IgD-negative memory B cell (primary cell): ENCODE measurements at regions not wholly inside any gene's neighbourhood (a gene's known extent, or its start where the extent isn't known, plus 50 kb on each side); places are given as distances from the start of the nearest gene placed in this dataset.

Source experiments
- H3K27ac Mint-ChIP-seq, 3 donors: one replicate each; pipeline ENCODE4 v1.8.0; 2020 to 2022; ENCODE audit warnings: mild to moderate bottlenecking in 3 of 3, mixed read lengths in 3 of 3, moderate library complexity in 1 of 3
- H3K27me3 Mint-ChIP-seq: one replicate; pipeline ENCODE4 v1.8.0; 2021; ENCODE audit warnings: mixed read lengths
- H3K36me3 Mint-ChIP-seq: one replicate; pipeline ENCODE4 v1.8.0; 2020; ENCODE audit warnings: mild to moderate bottlenecking, mixed read lengths
- H3K4me1 Mint-ChIP-seq, 3 donors: one replicate each; pipeline ENCODE4 v1.8.0; 2020 to 2022; ENCODE audit warnings: mixed read lengths in 3 of 3, mild to moderate bottlenecking in 1 of 3
- H3K4me3 Mint-ChIP-seq, 4 donors: one replicate each; pipeline ENCODE4 v1.8.0; 2020 to 2022; ENCODE audit warnings: mild to moderate bottlenecking in 4 of 4, mixed read lengths in 4 of 4, moderate library complexity in 3 of 4
- H3K9me3 Mint-ChIP-seq, 3 donors: one replicate each; pipeline ENCODE4 v1.8.0; 2020 to 2021; ENCODE audit warnings: mixed read lengths in 3 of 3, mild to moderate bottlenecking in 1 of 3

GRCh38 chr5:92775711-92776615 lies 805.1 kb downstream of the NR2F1-AS1 start:
- Mint-ChIP-seq H3K27me3 (no peaks in the 10 kb centered on the region), H3K4me1 (no peaks in the 10 kb centered on the region), H3K4me3 (no peak overlapping the region), H3K9me3 (peaks cover 0 to 1% (median 0%) of the 10 kb centered on the region in 3 donors), H3K36me3 (no peaks in the 10 kb centered on the region), H3K27ac (no peak overlapping the region)

DNA sequence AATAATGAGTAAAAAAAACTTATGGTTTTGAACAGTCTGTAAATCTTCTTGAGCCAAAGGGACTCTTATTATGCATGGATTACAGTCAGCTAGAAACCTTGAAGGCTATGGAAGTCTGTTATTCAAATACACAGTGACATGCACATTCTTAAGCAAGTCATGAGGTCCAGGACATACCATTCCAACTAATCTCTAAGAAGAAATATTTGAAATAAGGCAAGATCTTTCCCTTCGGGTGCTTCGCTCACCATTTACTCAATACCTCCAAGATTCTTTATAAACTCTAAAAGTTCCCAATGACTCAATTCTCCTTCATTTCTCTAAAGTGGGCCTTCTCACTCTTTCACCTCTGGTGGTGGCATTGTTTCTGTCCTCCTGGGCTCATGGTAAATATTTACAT lies 811.0 kb downstream of the NR2F1-AS1 start:
- no peaks in the 10 kb centered on the region for H3K27me3 Mint-ChIP-seq
- H3K27ac Mint-ChIP-seq = no peak overlapping the region
- no peaks in the 10 kb centered on the region for H3K36me3 Mint-ChIP-seq
- H3K9me3 Mint-ChIP-seq = peaks cover 0 to 2% (median 1%) of the 10 kb centered on the region in 3 donors
- H3K4me3 Mint-ChIP-seq = no peak overlapping the region
- H3K4me1 Mint-ChIP-seq = no peaks in the 10 kb centered on the region

- Mint-ChIP-seq H3K36me3 (no peaks in the 10 kb centered on the region), H3K27ac (no peak overlapping the region), H3K4me3 (no peak overlapping the region), H3K9me3 (no peaks in the 10 kb centered on the region), H3K27me3 (no peaks in the 10 kb centered on the region), H3K4me1 (no peaks in the 10 kb centered on the region)
Measured at GRCh38 chr5:92761585-92761984, 819.4 kb downstream of the NR2F1-AS1 start.

- no peaks in the 10 kb centered on the region for H3K36me3 Mint-ChIP-seq
- no peak overlapping the region for H3K27ac Mint-ChIP-seq
- H3K9me3 Mint-ChIP-seq = no peaks in the 10 kb centered on the region
- H3K4me3 Mint-ChIP-seq = no peak overlapping the region
- no peaks in the 10 kb centered on the region for H3K27me3 Mint-ChIP-seq
- no peaks in the 10 kb centered on the region for H3K4me1 Mint-ChIP-seq
Measured at GRCh38 chr5:92760550-92760949, 820.5 kb downstream of the NR2F1-AS1 start.

GRCh38 chr5:92758552-92758951 lies 822.5 kb downstream of the NR2F1-AS1 start:
- Mint-ChIP-seq H3K27ac (no peak overlapping the region), H3K27me3 (no peaks in the 10 kb centered on the region), H3K9me3 (peaks cover 0 to 1% (median 0%) of the 10 kb centered on the region in 3 donors), H3K36me3 (no peaks in the 10 kb centered on the region), H3K4me1 (no peaks in the 10 kb centered on the region), H3K4me3 (no peak overlapping the region)

DNA sequence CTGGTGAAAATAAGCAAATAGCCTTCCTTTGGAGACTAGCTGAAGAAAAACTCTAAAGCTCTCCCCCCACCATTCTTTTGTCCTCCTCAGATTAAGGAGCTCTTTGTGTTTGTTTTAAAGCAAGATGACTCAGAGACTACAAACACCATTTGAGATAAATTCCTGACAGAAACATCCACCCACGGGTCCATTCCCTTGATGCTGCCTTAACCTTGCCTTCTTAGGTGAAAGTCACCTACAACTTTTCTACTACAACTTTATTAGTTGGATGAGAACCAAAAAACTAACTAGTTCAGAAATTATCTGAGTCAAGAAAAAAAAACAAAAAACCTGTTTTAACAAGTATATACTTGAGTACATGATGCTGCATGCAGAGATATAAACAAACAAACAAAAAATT lies 831.1 kb downstream of the NR2F1-AS1 start:
- H3K4me3 Mint-ChIP-seq = no peak overlapping the region
- H3K9me3 Mint-ChIP-seq = peaks cover 0 to 8% (median 3%) of the 10 kb centered on the region in 3 donors
- no peaks in the 10 kb centered on the region for H3K27me3 Mint-ChIP-seq
- no peaks in the 10 kb centered on the region for H3K36me3 Mint-ChIP-seq
- no peak overlapping the region for H3K27ac Mint-ChIP-seq
- H3K4me1 Mint-ChIP-seq = no peaks in the 10 kb centered on the region

- H3K4me1 Mint-ChIP-seq = no peaks in the 10 kb centered on the region
- H3K9me3 Mint-ChIP-seq = peaks cover 0 to 8% (median 1%) of the 10 kb centered on the region in 3 donors
- H3K36me3 Mint-ChIP-seq = no peaks in the 10 kb centered on the region
- H3K27ac Mint-ChIP-seq = no peak overlapping the region
- no peak overlapping the region for H3K4me3 Mint-ChIP-seq
- H3K27me3 Mint-ChIP-seq = no peaks in the 10 kb centered on the region
Measured at GRCh38 chr5:92748072-92748676, 832.8 kb downstream of the NR2F1-AS1 start.

GRCh38 chr5:92741906-92742305 lies 839.1 kb downstream of the NR2F1-AS1 start:
- Mint-ChIP-seq H3K36me3 (no peaks in the 10 kb centered on the region), H3K4me3 (no peak overlapping the region), H3K4me1 (no peaks in the 10 kb centered on the region), H3K27ac (no peak overlapping the region), H3K27me3 (no peaks in the 10 kb centered on the region), H3K9me3 (peaks cover under 1 to 12% (median 2%) of the 10 kb centered on the region in 3 donors)

DNA sequence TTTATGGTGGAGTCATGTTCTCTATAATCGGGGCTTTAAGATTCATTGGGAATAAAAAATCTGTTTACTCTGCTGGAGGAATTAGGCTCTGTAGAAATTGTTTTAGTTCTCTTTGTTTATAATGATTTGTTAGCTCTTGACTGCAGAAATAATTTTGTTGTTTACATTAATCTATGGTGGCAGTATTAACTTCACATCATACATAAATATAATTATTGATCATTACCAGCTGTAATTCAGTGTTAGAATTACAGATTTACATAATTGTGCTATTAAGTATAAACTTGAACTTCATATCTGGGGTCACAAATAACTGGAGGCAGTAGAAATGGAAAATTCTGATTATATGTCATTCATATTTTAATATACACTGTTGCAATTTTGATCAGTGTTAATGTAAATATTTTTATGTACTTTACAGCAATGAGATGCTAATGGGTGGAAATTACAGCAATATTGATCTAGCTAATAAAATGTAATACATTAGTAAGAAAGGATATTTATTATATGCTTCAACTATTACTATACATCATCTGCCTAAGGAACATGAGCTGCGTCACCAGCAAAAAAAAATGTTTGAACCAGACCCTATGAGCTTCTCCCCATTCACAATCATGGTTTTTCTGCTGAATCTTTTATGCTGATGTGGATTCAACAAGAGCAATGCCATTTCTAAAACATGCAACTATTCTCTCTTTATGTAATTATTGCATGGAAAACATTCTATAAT lies 846.6 kb downstream of the NR2F1-AS1 start:
- peaks cover 0 to 2% (median 2%) of the 10 kb centered on the region in 3 donors for H3K9me3 Mint-ChIP-seq
- H3K4me1 Mint-ChIP-seq = no peaks in the 10 kb centered on the region
- H3K36me3 Mint-ChIP-seq = no peaks in the 10 kb centered on the region

DNA sequence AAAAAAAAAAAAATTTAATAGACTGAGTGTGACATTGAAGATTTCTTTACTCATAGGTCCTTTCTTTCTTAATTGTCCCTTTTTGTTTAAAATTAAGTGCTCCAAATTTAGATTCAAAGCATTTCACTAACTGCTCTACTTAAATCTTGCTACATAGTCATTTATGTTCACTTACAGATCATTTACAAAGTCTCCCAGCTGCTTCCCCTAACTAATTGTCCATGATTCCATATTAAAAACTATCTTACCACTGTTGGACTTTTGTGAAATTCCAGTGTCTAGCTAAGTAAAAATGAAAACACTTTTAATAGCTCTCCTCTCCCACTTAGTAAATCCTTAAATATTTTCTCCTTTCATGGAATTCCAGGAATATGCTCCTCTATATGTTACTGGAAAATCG lies 850.5 kb downstream of the NR2F1-AS1 start:
- Mint-ChIP-seq H3K4me3 (no peak overlapping the region), H3K4me1 (no peaks in the 10 kb centered on the region), H3K36me3 (no peaks in the 10 kb centered on the region), H3K9me3 (peaks cover 0 to 5% (median 0%) of the 10 kb centered on the region in 3 donors), H3K27me3 (peaks cover 1% of the 10 kb centered on the region), H3K27ac (no peak overlapping the region)

More for the DNA sequence above, 846.6 kb downstream of the NR2F1-AS1 start:
- H3K4me3 Mint-ChIP-seq = no peak overlapping the region
- H3K27ac Mint-ChIP-seq = no peak overlapping the region
- peaks cover 1% of the 10 kb centered on the region for H3K27me3 Mint-ChIP-seq

DNA sequence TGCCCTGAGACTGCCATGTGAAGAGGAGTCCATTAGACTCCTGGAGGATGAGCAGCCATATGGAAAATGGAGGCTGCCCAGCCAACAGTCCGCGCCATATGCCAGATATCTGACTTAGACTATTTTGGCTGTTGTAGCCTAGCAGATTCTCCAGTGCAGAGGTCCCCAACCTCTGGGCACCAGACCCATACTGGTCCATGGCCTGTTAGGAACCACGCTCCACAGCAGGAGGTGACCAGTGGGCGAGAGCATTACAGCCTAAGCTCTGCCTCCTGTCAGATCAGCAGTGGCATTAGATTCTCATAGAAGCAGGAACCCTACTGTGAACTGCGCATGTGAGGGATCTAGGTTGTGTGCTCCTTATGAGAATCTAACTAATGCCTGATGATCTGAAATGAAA lies 851.9 kb downstream of the NR2F1-AS1 start:
- Mint-ChIP-seq H3K36me3 (no peaks in the 10 kb centered on the region), H3K9me3 (peaks cover 0 to 5% (median 0%) of the 10 kb centered on the region in 3 donors), H3K27me3 (peaks cover 1% of the 10 kb centered on the region), H3K4me1 (no peaks in the 10 kb centered on the region), H3K27ac (no peak overlapping the region), H3K4me3 (no peak overlapping the region)

GRCh38 chr5:92715946-92716520 lies 865.0 kb downstream of the NR2F1-AS1 start:
- H3K36me3 Mint-ChIP-seq = no peaks in the 10 kb centered on the region
- no peaks in the 10 kb centered on the region for H3K27me3 Mint-ChIP-seq
- H3K9me3 Mint-ChIP-seq = no peaks in the 10 kb centered on the region
- no peak overlapping the region for H3K27ac Mint-ChIP-seq
- H3K4me1 Mint-ChIP-seq = no peaks in the 10 kb centered on the region
- H3K4me3 Mint-ChIP-seq = no peak overlapping the region

DNA sequence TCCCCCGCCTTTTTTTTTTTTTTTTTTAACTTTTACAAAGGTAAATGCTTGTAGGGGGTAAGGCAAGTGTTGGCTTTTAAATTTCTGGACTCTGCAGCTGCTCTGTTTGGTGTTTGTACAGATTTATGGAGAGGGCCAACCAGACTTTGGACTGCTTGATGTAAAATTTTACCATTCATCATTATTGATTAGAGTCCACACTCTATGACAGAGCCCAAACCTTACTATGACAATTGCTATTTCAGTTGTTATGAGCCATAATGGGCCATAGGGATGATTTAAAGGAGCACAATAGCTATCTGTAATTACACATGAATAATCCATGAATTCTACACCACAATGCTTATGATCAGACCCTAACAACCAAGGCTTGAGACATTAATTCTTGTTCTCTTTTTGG lies 867.2 kb downstream of the NR2F1-AS1 start:
- H3K9me3 Mint-ChIP-seq = no peaks in the 10 kb centered on the region
- H3K36me3 Mint-ChIP-seq = no peaks in the 10 kb centered on the region
- H3K27ac Mint-ChIP-seq = no peak overlapping the region
- H3K4me1 Mint-ChIP-seq = no peaks in the 10 kb centered on the region
- no peak overlapping the region for H3K4me3 Mint-ChIP-seq
- H3K27me3 Mint-ChIP-seq = no peaks in the 10 kb centered on the region

DNA sequence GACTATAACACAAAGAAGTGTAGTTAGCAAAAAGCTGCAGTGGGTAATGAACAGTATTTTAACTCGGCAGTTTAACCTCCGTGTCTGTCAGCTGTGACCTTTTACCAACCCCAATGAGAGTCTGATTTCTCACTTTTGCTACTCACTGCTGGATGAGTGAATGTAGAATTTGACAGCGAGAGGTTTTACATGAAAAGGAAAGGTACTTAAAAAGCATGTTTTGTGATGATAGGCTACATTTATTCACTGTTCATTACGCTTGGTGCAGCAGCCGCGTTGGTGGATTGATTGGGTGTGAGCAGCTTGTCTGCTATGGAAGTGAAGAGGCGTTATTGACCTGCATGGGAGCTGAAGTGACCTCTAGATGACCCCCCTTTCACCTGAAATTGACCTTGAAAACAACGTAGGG lies 867.7 kb downstream of the NR2F1-AS1 start:
- Mint-ChIP-seq H3K4me1 (no peaks in the 10 kb centered on the region), H3K27me3 (no peaks in the 10 kb centered on the region), H3K36me3 (no peaks in the 10 kb centered on the region), H3K27ac (no peak overlapping the region), H3K9me3 (no peaks in the 10 kb centered on the region), H3K4me3 (no peak overlapping the region)

- Mint-ChIP-seq H3K27me3 (no peaks in the 10 kb centered on the region), H3K4me1 (no peaks in the 10 kb centered on the region), H3K36me3 (no peaks in the 10 kb centered on the region), H3K27ac (no peak overlapping the region), H3K4me3 (no peak overlapping the region), H3K9me3 (no peaks in the 10 kb centered on the region)
Measured at GRCh38 chr5:92711956-92712355, 869.1 kb downstream of the NR2F1-AS1 start.
